MV-4-11 (cell line): ENCODE measurements at regions not wholly inside any gene's neighbourhood (a gene's known extent, or its start where the extent isn't known, plus 50 kb on each side); places are given as distances from the start of the nearest gene placed in this dataset.
"Not testable (repeated sequence)": the region's sequence is repeated elsewhere in the genome, so short reads cannot be mapped to it uniquely, and the experiment has no call there.

Experiments used
- DNase-seq: peaks from one replicate; lab custom pipeline; 2025; lab: John Stamatoyannopoulos, UW

DNA sequence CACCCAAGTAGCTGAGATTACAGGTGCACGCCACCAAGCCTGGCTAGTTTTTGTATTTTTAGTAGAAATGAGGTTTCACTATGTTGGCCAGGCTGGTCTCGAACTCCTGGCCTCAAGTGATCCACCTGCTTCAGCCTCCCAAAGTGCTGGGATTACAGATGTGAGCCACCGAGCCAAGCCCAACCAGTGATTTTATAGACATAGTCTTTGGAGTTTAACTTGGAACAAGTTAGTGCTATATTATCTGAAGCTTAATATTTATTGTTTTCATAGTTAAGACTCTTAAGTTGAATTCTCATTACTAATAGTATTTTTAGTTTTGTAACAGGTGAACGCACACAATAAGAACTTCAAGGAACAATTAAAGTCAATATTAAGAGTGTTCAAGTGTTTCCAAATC, 122.1 kb downstream of the SPAG6 start:
- not testable (repeated sequence) for DNase-seq

DNA sequence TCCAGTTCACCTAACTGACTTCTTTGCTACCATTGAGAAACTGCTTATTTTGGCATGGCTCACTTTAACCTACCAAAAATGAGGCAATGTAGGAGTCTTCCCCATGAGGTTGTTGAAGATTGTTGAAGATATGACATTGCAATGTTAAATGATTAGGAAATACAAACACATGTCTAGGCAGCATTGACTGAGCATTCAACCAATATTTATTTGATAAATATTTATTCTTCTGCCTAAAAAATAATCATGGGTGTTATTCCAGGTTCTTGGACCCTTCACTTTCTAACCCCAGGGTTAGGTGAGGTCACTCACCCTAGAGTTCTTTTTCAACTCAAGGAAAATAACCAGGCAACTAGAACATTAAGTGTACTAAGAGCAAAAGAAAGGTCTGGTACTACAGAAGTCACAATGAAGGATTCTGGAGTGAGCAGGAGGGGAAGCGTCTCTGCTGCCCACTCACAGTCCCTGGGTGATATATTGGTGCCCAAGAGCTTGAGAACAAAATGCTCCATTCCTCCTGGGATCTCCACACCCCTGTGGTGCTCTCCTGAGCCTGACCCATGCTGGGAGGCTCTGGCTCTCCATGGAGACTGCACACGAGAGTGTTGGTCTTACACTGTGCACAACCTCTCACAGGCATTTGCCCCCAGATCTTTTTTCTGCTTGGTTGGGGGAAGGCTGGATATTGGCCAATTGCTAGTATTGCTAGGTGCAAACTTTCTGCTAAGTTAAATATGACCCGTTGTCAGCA, 123.4 kb downstream of the SPAG6 start:
- no peak for DNase-seq

DNA sequence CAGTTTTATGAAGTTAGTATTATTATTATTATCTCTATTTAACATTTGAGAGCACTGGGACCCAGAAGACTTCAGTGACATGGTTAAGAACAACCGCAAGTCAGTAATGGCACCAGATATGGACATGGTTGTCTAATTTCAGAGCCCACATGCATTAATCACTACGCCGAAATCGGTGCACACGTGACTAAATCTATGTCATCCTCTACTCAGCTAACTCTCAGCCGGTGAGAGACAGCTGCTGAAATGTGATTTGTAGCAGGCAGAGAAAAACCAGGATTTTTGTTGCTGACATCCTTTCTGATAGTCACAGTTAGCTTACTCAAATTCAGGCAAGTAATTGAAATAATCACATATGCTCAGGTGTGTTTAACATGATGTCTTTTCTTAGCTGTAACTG, 127.7 kb downstream of the SPAG6 start:
- DNase-seq: no peak

DNA sequence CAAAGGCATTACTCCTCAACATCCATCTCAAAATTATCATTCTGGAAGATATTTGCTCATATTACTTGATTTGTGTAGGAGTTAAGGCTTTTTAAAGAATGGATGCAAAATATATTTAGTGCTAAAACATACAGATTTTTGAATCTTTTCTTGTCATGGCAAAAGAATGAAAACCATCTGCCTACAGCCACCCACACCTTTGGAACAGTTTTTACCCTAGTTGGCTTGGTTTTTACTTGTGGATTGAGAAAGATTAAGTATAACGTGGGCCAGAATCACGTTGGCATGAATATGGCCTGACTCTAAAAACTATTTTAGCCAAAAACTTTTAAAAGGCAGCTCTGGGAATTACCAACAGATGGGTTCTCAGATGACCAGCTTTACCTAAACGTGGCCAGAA, 128.2 kb downstream of the SPAG6 start:
- no peak for DNase-seq

DNA sequence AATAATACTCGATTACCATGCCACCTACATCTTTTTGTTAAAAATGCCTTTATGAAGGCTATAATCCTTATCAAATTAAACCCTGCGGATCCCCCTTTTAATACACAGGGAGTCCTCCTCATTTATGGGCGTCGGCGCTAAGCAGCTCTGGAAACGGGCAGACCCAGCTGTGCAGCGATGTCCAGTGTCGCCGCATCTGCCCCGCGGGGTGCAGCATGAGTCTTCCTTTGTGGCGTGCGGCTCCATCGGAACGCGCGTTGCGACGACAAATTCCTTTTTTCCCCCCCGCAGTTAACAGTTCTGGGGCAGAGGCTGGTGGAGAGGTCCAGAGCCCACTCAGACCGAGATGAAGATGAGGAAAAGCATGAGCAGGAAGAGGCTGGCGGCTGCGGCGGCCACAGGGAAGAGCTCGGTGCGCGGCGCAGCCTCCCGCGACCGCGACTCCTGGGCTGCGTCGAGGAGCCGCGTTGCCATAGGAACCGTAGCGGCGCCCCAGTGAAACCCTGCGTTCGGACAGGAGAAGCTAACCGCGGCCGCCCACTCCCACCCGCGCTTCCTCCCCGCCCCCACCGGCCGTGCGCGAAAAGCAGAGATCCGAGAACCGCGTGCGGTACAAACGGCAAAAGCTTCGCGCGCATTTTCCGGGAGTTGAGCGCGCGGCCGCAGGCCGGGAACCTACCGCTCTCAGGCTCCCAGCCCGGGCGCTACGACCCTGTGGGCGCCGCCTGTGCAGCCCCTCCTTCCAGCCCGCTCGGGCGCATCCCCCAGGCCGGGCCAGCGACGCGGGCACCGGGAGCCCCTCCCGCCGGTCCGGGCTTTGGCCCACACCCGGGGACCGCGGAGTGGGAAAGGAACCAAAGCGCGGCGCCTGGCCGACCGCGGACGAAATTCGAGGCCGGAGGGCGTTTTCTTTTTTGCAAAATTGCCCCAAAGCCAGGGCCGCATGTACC, 130.6 kb downstream of the SPAG6 start:
- no peak for DNase-seq

DNA sequence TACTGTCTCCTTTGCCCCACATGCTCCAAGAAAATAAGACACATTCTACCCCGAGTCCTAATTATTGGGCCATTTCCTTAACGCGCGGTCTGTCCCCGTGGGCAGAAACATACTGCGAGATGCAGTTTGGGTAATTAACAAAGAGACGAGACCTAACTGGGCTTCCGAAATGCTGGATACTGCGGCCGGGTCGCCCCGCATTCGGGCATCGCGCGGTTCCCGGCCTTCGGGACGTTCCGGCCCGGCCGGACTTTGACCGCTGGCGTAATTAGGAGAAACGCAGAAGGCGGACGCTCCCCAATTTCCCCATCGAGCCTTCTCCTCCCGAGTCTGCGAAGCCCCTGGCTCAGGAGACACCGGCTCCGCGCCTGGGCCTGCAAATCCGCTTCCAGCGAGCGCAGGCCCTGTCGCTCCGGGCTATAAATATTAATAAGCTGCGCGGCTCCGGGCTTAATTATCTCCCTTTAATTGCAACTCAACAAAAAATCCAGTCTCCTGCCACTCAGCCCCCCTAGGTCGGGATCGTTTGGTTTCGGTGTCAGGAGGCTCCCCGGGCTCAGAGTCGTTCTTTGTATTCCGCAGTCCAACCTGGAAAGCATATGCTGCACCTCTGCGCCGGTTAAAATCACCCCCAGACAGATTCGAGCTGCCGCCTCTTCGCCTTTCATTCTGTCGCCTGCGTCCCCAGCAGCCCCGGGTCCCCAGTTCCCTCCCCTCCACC, 131.5 kb downstream of the SPAG6 start:
- no peak for DNase-seq

DNA sequence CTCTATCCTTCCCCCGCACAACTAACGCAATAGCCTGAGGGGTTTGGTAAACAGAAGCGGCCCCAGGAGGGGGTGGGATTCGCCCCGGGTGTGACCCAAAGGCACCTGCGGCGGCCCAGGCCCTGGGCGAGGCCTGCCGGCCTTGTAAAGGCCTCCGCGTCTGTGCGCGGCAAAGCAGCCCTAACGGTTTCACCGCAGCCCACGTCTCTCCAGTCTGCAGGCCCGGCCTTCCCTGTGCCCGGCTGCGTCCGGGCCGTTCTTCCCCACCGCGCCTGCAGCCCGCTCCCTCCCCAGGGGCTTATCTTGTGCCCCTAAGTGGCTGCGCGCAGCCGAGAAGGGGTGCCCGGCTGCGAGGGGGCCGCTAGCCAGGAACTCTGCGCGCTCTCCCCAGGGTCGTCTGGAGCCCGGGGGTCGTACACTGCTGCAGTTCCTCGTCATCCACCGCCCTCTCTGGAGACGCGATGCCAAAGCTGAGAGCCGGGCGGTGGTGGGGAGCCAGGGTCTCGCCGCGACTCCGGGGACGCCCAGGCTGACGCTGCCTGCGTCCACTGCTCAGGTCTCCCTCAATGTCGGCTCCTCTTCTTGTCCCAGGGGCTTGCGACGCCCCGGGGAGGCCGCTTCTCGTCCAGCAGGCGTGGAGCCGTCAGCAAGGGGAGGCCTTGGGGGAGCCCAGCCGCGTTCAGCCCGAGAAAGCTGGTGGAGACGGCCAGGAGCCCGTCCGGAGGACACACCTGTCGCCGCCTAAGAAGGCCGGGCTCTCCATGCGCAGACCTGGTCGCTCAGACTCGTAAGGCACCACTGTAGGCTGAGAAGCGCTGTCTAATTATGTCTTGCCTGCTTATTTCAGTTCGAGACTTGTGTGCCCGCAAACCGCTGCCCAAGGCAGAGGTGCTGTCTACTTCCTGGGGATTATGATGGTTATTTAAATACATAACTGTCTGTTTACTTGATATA, 132.3 kb downstream of the SPAG6 start:
- DNase-seq: peak; percentile 36

DNA sequence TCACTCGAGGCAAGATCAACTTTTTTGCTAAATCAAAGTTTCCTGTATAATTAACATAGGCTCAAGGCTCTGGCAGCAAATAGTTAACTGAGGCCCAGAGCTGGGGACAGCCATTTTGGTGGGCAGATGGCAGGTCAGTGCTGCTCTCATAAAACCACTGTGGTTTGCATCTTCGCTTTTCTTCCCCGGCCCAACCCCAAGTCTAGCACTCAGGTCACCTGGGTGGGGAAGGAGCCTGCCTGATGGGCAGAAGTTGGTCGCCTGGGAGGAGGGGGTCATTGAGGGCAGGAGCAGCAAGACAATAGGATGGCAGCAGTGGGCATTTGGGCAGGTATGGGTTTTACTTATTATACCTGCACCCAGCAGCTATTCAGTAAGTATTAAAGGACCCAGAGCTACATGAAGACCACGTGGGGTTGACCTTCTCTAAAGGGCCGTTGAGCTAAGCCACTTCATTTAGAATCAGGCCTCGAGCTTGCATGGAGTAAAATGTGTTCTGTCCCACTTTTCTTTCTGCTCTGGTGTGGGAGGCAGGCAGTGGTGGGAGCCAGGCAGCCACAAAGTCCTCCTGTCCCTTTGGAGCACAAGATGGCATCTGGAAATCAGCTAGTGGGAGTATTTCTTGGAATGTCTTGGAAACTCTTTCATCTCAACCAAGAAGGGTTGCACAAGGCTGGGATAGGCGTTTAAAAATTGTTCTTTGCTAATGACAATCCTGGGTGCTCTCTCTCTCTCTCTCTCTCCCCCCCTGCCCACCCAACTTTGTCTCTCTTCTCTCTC, 133.4 kb downstream of the SPAG6 start:
- DNase-seq: no peak

DNA sequence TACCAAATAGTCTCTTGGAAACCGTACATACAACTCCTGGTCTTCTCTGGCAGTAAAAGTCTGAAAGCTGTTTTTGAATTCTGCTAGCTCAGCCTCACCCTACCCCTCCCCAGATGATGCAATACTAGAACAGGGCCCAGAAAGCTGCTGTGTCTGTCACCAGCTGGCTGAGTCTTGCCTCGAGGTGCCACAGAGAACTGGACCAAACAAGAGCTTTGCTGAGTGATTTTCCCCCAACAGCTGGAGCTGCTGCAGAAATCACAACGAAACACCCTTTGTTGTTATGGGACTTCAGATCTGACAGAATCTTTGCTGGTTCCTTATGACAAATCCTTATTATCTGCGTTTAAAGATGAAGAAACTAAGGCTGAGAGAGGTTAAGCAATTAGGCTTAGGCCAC, 134.1 kb downstream of the SPAG6 start:
- DNase-seq: peak; percentile 42

DNA sequence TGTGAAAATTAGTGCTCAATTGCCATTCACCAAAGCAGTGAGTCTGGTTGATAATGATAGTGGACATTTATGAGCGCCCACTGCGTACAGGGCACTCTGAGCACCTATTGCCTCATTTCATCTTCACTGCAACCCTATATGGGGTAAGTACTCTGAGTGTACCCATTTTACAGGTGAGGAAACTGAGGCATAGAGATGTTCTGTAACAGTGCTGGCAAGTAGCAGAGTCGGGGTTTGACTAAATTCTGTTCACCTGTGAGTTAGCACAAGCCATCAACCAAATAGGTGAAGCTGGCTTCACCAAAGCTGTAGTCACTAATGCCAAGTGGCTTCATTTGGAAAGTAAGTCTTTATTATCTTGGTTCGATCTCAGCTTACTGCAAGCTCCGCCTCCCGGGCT, 135.8 kb downstream of the SPAG6 start:
- DNase-seq: no peak

DNA sequence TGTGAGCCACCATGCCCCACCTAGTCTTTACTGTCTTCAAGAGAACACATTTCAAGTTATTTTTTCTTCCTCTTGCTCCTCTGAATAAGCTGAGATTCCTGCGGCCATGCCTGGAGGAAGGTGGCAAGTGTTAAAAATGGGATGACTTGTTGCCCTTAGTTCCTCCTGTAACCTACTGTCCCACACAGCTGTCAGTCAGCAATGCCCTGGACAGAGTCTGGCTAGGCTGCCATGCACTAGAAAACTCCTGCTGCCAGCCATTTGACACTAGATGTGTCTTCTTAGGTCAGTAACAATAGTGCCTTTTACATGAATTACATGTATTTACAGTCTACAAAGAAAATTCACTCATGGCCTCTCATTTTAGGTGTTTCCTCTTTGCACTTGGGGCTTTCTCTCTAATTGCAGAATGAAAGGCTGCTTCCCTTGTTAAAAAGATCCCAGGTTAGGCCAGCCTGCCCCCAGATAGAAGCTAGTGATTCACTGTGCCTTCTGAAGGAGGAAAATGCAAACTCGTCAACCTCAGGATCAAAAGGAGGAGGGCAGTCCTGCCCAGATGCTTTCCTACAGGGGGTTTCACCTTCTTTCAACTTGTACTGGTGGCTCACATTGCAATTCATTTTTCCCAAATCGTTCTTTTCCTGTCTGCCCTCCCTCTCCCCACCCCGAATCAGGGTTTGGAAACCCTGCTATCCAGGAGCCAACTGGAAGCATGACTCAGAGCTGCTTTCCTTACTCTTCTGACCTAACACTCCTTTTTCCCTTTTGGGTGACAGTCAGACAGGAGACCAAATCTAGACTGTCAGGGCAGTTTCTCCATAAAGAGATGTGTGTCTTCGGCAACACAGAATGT, 136.6 kb downstream of the SPAG6 start:
- no peak for DNase-seq

DNA sequence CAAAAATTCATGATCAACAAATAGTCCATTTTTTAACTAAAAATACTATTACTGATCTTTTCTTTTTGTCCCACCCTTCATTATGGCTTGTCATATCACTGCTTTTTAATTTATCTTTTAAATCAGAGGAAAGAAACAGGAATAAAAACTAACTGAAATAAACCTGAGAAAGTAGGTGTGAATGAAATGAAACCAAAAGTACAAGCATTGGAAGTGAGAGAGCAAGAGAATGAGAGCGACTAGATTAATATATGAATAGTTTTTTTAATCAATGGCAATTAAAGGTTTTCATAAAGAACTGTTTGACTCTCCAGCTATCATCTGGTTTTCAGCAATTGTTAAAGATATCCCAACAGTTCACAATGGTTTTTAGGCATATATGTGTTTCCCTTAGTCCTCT, 137.8 kb downstream of the SPAG6 start:
- no peak for DNase-seq
